ENCODE measurements at regions not wholly inside any gene's neighbourhood (a gene's known extent, or its start where the extent isn't known, plus 50 kb on each side); places are given as distances from the start of the nearest gene placed in this dataset.

- TF ChIP-seq CTCF (IDR thresholded peaks at IDR 0.05; ENCODE audit: low read depth, low read length) (no peak), POLR2A (IDR thresholded peaks at IDR 0.05; ENCODE audit: extremely low read depth, insufficient read length) (no peak), MAX (IDR thresholded peaks at IDR 0.05; ENCODE audit: low read depth, low read length) (no peak), MYC (IDR thresholded peaks at IDR 0.05; ENCODE audit: low read depth, low read length) (no peak)
- no peak for DNase-seq (ENCODE audit: low read depth)
These were observed 65.1 kb upstream of the DPT start for GRCh38 chr1:168794057-168794456.

GRCh38 chr1:168795681-168796080 lies 66.7 kb upstream of the DPT start:
- TF ChIP-seq CTCF (IDR thresholded peaks at IDR 0.05; ENCODE audit: low read depth, low read length) = no peak
- no peak for TF ChIP-seq MYC (IDR thresholded peaks at IDR 0.05; ENCODE audit: low read depth, low read length)
- no peak for TF ChIP-seq MAX (IDR thresholded peaks at IDR 0.05; ENCODE audit: low read depth, low read length)
- DNase-seq (ENCODE audit: low read depth) = no peak
- no peak overlapping the region for H3K4me3 ChIP-seq (ENCODE audit: low read depth, low read length)

More at GRCh38 chr1:168794057-168794456, 65.1 kb upstream of the DPT start:
- no peak overlapping the region for H3K4me3 ChIP-seq (ENCODE audit: low read depth, low read length)

- TF ChIP-seq POLR2A (IDR thresholded peaks at IDR 0.05; ENCODE audit: extremely low read depth, insufficient read length) = no peak
- TF ChIP-seq MYC (IDR thresholded peaks at IDR 0.05; ENCODE audit: low read depth, low read length) = no peak
- no peak for TF ChIP-seq MAX (IDR thresholded peaks at IDR 0.05; ENCODE audit: low read depth, low read length)
- TF ChIP-seq CTCF (IDR thresholded peaks at IDR 0.05; ENCODE audit: low read depth, low read length) = no peak
- no peak overlapping the region for H3K4me3 ChIP-seq (ENCODE audit: low read depth, low read length)
- DNase-seq (ENCODE audit: low read depth) = no peak
These were observed 71.1 kb upstream of the DPT start for GRCh38 chr1:168799927-168800605.

- TF ChIP-seq MYC (IDR thresholded peaks at IDR 0.05; ENCODE audit: low read depth, low read length) (no peak), CTCF (IDR thresholded peaks at IDR 0.05; ENCODE audit: low read depth, low read length) (no peak), POLR2A (IDR thresholded peaks at IDR 0.05; ENCODE audit: extremely low read depth, insufficient read length) (no peak), MAX (IDR thresholded peaks at IDR 0.05; ENCODE audit: low read depth, low read length) (no peak)
- DNase-seq (ENCODE audit: low read depth) = no peak
- H3K4me3 ChIP-seq (ENCODE audit: low read depth, low read length) = no peak overlapping the region
These were observed 72.2 kb upstream of the DPT start for GRCh38 chr1:168801032-168801745.

- no peak overlapping the region for H3K4me3 ChIP-seq (ENCODE audit: low read depth, low read length)
- no peak for DNase-seq (ENCODE audit: low read depth)
These were observed 75.0 kb upstream of the DPT start for GRCh38 chr1:168803806-168804510.

More at GRCh38 chr1:168803806-168804510, 75.0 kb upstream of the DPT start:
- TF ChIP-seq MYC (IDR thresholded peaks at IDR 0.05; ENCODE audit: low read depth, low read length) (no peak), POLR2A (IDR thresholded peaks at IDR 0.05; ENCODE audit: extremely low read depth, insufficient read length) (no peak), CTCF (IDR thresholded peaks at IDR 0.05; ENCODE audit: low read depth, low read length) (no peak), MAX (IDR thresholded peaks at IDR 0.05; ENCODE audit: low read depth, low read length) (no peak)

All from NB4 (cell line).